Liver (tissue), 8 donors: ENCODE measurements at regions not wholly inside any gene's neighbourhood (a gene's known extent, or its start where the extent isn't known, plus 50 kb on each side); places are given as distances from the start of the nearest gene placed in this dataset.

Experiments used
- DNase-seq: peaks from one replicate; pipeline ENCODE4 v3.0.0-alpha.2; 2017; ENCODE audit warnings: low spot score
- H3K27ac ChIP-seq, 2 donors: one replicate each; pipeline ENCODE4 v1.7.0; 2013; ENCODE audit warnings: inconsistent platforms in 2 of 2, low read length in 2 of 2, control low read depth in 1 of 2, low read depth in 1 of 2, mild to moderate bottlenecking in 1 of 2
- H3K27me3 ChIP-seq, 4 donors: one replicate each; pipeline versions ENCODE4 v1.6.1 to v1.7.0; 2013; ENCODE audit warnings: low read length in 3 of 4, inconsistent platforms in 1 of 4, mild to moderate bottlenecking in 1 of 4, moderate library complexity in 1 of 4; ENCODE audit not compliant: control insufficient read depth in 4 of 4, insufficient read depth in 4 of 4
- H3K36me3 ChIP-seq, 4 donors: one replicate each; pipeline versions ENCODE4 v1.6.1 to v1.7.0; 2013; ENCODE audit warnings: low read length in 3 of 4, mild to moderate bottlenecking in 3 of 4, low read depth in 1 of 4, moderate library complexity in 1 of 4; ENCODE audit not compliant: control insufficient read depth in 4 of 4, insufficient read depth in 3 of 4
- H3K4me1 ChIP-seq, 4 donors: one replicate each; pipeline versions ENCODE4 v1.6.1 to v1.7.0; 2013; ENCODE audit warnings: low read length in 3 of 4, mild to moderate bottlenecking in 3 of 4, moderate library complexity in 1 of 4; ENCODE audit not compliant: control insufficient read depth in 4 of 4, insufficient read depth in 4 of 4
- H3K4me3 ChIP-seq, 3 donors: one replicate each; pipeline versions ENCODE4 v1.6.1 to v1.7.0; 2013; ENCODE audit warnings: low read length in 3 of 3, control low read depth in 1 of 3, low read depth in 1 of 3, mild to moderate bottlenecking in 1 of 3
- H3K9ac ChIP-seq, 2 donors: one replicate each; pipeline ENCODE4 v1.7.0; 2013; ENCODE audit warnings: low read length in 2 of 2, mild to moderate bottlenecking in 2 of 2, moderate library complexity in 2 of 2, control low read depth in 1 of 2, low read depth in 1 of 2
- H3K9me3 ChIP-seq, 4 donors: one replicate each; pipeline versions ENCODE4 v1.6.1 to v1.7.0; 2013; ENCODE audit warnings: low read length in 3 of 4; ENCODE audit not compliant: control insufficient read depth in 4 of 4
- FOXA1 ChIP-seq: IDR thresholded peaks from 2 replicates; pipeline ENCODE4 v1.6.1; 2016; ENCODE audit warnings: antibody characterized with exemption
- FOXA2 ChIP-seq: IDR thresholded peaks from 2 replicates; pipeline ENCODE4 v1.6.1; 2016; ENCODE audit warnings: antibody characterized with exemption
- GABPA ChIP-seq, 2 donors: IDR thresholded peaks in 1 of 2; conservative IDR thresholded peaks in 1 of 2; 2 replicates each; pipeline ENCODE4 v1.6.1; 2016; ENCODE audit warnings: antibody characterized with exemption in 2 of 2, mild to moderate bottlenecking in 1 of 2, moderate library complexity in 1 of 2
- HNF4A ChIP-seq, 2 donors: conservative IDR thresholded peaks; 2 replicates each; pipeline ENCODE4 v1.6.1; 2016; ENCODE audit warnings: antibody characterized with exemption in 2 of 2, mild to moderate bottlenecking in 2 of 2
- HNF4G ChIP-seq: IDR thresholded peaks from 2 replicates; pipeline ENCODE4 v1.6.1; 2016; ENCODE audit warnings: antibody characterized with exemption
- JUND ChIP-seq, 2 donors: IDR thresholded peaks; 2 replicates each; pipeline ENCODE4 v1.6.1; 2016; ENCODE audit warnings: antibody characterized with exemption in 2 of 2
- NR2F2 ChIP-seq: IDR thresholded peaks from 2 replicates; pipeline ENCODE4 v1.6.1; 2016; ENCODE audit warnings: antibody characterized with exemption
- RAD21 ChIP-seq, 2 donors: IDR thresholded peaks; 2 replicates each; pipeline ENCODE4 v1.6.1; 2016; ENCODE audit warnings: antibody characterized with exemption in 2 of 2, mild to moderate bottlenecking in 2 of 2
- RXRA ChIP-seq, 2 donors: IDR thresholded peaks; 2 replicates each; pipeline ENCODE4 v1.6.1; 2017 to 2018; ENCODE audit warnings: antibody characterized with exemption in 2 of 2, mild to moderate bottlenecking in 1 of 2
- SP1 ChIP-seq: IDR thresholded peaks from 2 replicates; pipeline ENCODE4 v1.6.1; 2018; ENCODE audit warnings: antibody characterized with exemption, mild to moderate bottlenecking
- TAF1 ChIP-seq: conservative IDR thresholded peaks from 2 replicates; pipeline ENCODE4 v1.6.1; 2016; ENCODE audit warnings: antibody characterized with exemption, mild to moderate bottlenecking
- YY1 ChIP-seq: IDR thresholded peaks from 2 replicates; pipeline ENCODE4 v1.6.1; 2016; ENCODE audit warnings: antibody characterized with exemption, mild to moderate bottlenecking
- WGBS: extraction: QIAGEN DNeasy Blood & Tissue Kit; methylation state at CpG from one replicate; pipeline ENCODE4 v1.1.7; 2013; 5-methylcytosine and 5-hydroxymethylcytosine counted together
- TF ChIP-seq, protein P1 (sequence below): IDR thresholded peaks from 2 replicates; pipeline ENCODE4 v1.6.1; 2016; ENCODE audit warnings: antibody characterized with exemption
- TF ChIP-seq, protein P2 (sequence below): IDR thresholded peaks from 2 replicates; pipeline ENCODE4 v1.6.1; 2016; ENCODE audit warnings: antibody characterized with exemption, mild to moderate bottlenecking
- TF ChIP-seq, protein P3 (sequence below): IDR thresholded peaks from 2 replicates; pipeline ENCODE4 v1.6.1; 2016; ENCODE audit warnings: antibody characterized with exemption
- TF ChIP-seq, protein P4 (sequence below): IDR thresholded peaks from 2 replicates; pipeline ENCODE4 v1.6.1; 2016; ENCODE audit warnings: antibody characterized with exemption
- TF ChIP-seq, protein P5 (sequence below): fragments of 150-350 bp; IDR thresholded peaks from 2 replicates; pipeline ENCODE4 v1.5.1; 2017; ENCODE audit warnings: improper control_type of control experiment, low read depth, low read length; ENCODE audit not compliant: missing input control
- donor health status: healthy.
- donor health status: healthy.
- donor health status: healthy.
- donor health status: healthy.
- donor health status: healthy.

DNA sequence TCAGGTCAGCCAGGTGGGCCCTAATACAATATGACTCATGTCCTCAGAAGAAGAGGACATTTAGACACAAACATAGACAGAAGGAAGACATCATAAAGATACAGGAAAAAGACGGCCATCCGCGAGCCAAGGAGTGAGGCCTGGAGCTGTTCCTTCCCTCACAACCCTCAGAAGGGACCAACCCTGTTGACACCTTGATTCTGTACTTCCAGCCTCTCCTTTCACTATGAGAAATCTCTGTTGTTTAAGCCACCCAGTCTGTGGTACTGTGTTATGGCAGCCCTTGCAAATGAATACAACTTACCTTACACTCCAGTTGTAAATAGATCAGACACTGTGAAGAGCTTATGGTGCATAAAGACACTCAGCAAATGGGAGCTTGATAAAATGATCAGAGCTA, 199.7 kb downstream of the SAMD5 start:
- DNase-seq = no peak
- Histone ChIP-seq H3K4me1 (no peaks in the 10 kb centered on the region), H3K27me3 (no peaks in the 10 kb centered on the region), H3K9ac (no peak overlapping the region), H3K4me3 (no peak overlapping the region), H3K36me3 (no peaks in the 10 kb centered on the region), H3K9me3 (no peaks in the 10 kb centered on the region), H3K27ac (no peak overlapping the region)
- 94% methylated on average over 3 of the region's 3 CpGs for WGBS
- TF ChIP-seq, protein P1, sequence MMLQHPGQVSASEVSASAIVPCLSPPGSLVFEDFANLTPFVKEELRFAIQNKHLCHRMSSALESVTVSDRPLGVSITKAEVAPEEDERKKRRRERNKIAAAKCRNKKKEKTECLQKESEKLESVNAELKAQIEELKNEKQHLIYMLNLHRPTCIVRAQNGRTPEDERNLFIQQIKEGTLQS = no peak
- no peak for TF ChIP-seq GABPA (IDR thresholded peaks at IDR 0.05 in 1 of 2, conservative IDR thresholded peaks at IDR 0.05 in 1 of 2)
- TF ChIP-seq, protein P2, sequence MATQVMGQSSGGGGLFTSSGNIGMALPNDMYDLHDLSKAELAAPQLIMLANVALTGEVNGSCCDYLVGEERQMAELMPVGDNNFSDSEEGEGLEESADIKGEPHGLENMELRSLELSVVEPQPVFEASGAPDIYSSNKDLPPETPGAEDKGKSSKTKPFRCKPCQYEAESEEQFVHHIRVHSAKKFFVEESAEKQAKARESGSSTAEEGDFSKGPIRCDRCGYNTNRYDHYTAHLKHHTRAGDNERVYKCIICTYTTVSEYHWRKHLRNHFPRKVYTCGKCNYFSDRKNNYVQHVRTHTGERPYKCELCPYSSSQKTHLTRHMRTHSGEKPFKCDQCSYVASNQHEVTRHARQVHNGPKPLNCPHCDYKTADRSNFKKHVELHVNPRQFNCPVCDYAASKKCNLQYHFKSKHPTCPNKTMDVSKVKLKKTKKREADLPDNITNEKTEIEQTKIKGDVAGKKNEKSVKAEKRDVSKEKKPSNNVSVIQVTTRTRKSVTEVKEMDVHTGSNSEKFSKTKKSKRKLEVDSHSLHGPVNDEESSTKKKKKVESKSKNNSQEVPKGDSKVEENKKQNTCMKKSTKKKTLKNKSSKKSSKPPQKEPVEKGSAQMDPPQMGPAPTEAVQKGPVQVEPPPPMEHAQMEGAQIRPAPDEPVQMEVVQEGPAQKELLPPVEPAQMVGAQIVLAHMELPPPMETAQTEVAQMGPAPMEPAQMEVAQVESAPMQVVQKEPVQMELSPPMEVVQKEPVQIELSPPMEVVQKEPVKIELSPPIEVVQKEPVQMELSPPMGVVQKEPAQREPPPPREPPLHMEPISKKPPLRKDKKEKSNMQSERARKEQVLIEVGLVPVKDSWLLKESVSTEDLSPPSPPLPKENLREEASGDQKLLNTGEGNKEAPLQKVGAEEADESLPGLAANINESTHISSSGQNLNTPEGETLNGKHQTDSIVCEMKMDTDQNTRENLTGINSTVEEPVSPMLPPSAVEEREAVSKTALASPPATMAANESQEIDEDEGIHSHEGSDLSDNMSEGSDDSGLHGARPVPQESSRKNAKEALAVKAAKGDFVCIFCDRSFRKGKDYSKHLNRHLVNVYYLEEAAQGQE = no peak
- no peak for TF ChIP-seq HNF4A (conservative IDR thresholded peaks at IDR 0.05)
- no peak for TF ChIP-seq TAF1
- no peak for TF ChIP-seq JUND (IDR thresholded peaks at IDR 0.05)
- no peak for TF ChIP-seq FOXA2
- TF ChIP-seq, protein P3, sequence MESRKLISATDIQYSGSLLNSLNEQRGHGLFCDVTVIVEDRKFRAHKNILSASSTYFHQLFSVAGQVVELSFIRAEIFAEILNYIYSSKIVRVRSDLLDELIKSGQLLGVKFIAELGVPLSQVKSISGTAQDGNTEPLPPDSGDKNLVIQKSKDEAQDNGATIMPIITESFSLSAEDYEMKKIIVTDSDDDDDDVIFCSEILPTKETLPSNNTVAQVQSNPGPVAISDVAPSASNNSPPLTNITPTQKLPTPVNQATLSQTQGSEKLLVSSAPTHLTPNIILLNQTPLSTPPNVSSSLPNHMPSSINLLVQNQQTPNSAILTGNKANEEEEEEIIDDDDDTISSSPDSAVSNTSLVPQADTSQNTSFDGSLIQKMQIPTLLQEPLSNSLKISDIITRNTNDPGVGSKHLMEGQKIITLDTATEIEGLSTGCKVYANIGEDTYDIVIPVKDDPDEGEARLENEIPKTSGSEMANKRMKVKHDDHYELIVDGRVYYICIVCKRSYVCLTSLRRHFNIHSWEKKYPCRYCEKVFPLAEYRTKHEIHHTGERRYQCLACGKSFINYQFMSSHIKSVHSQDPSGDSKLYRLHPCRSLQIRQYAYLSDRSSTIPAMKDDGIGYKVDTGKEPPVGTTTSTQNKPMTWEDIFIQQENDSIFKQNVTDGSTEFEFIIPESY = no peak

DNA sequence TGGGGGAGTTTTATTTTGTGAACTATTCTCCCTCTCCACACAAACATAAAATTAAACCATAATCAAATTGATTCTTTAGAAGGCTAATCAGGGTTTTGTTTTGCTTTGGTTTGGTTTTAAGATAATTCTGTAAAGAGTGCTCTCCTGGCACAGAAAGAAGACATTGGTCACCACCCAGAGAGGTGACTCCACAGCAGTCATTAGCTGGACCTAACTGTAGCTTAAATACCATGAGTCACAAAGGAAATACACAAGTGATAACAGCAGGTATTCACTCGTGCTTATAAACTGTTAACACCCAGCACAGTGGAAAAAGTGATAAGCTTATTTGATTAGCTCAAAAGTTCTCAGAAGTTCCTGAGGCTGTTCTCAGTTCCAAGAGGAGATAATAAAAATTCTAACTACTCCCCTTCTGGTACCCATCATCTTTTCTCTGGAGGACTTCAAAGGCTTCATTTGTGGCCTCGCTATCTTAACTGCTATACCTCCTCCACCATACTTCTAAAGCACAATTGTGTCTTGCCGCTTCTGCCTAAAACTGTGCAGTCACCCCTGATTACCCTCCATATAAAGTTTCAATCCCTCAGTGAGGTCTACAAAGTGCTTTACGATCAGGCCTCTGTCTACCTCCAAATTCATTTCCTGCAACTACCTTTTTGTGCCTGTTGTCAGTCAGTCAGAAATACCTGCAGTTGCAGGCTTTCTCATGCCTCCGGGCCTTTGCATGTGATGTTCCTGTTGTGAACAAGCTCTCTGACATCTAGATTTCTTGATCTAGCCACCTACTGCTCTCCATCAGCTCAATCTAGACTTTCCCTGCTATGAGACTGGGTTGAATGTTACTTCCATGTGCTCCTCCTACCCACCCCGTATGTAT, 201.1 kb downstream of the SAMD5 start:
- H3K4me1 ChIP-seq = no peaks in the 10 kb centered on the region
- no peak overlapping the region for H3K9ac ChIP-seq
- H3K27ac ChIP-seq = no peak overlapping the region
- H3K27me3 ChIP-seq = no peaks in the 10 kb centered on the region
- no peak overlapping the region for H3K4me3 ChIP-seq
- H3K9me3 ChIP-seq = no peaks in the 10 kb centered on the region
- 79% methylated on average over 6 of the region's 6 CpGs for WGBS
- no peak for DNase-seq
- H3K36me3 ChIP-seq = no peaks in the 10 kb centered on the region
- TF ChIP-seq, protein P4, sequence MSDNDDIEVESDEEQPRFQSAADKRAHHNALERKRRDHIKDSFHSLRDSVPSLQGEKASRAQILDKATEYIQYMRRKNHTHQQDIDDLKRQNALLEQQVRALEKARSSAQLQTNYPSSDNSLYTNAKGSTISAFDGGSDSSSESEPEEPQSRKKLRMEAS = no peak
- no peak for TF ChIP-seq RXRA (IDR thresholded peaks at IDR 0.05)
- TF ChIP-seq TAF1 = no peak
- no peak for TF ChIP-seq YY1
- TF ChIP-seq FOXA2 = no peak
- TF ChIP-seq, protein P5, sequence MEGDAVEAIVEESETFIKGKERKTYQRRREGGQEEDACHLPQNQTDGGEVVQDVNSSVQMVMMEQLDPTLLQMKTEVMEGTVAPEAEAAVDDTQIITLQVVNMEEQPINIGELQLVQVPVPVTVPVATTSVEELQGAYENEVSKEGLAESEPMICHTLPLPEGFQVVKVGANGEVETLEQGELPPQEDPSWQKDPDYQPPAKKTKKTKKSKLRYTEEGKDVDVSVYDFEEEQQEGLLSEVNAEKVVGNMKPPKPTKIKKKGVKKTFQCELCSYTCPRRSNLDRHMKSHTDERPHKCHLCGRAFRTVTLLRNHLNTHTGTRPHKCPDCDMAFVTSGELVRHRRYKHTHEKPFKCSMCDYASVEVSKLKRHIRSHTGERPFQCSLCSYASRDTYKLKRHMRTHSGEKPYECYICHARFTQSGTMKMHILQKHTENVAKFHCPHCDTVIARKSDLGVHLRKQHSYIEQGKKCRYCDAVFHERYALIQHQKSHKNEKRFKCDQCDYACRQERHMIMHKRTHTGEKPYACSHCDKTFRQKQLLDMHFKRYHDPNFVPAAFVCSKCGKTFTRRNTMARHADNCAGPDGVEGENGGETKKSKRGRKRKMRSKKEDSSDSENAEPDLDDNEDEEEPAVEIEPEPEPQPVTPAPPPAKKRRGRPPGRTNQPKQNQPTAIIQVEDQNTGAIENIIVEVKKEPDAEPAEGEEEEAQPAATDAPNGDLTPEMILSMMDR = no peak
- no peak for TF ChIP-seq HNF4A (conservative IDR thresholded peaks at IDR 0.05)
- TF ChIP-seq SP1 = no peak
- TF ChIP-seq HNF4G = no peak
- no peak for TF ChIP-seq JUND (IDR thresholded peaks at IDR 0.05)
- TF ChIP-seq NR2F2 = no peak
- TF ChIP-seq, protein P3 = no peak
- TF ChIP-seq, protein P2 = no peak
- TF ChIP-seq FOXA1 = no peak
- TF ChIP-seq GABPA (IDR thresholded peaks at IDR 0.05 in 1 of 2, conservative IDR thresholded peaks at IDR 0.05 in 1 of 2) = no peak
- TF ChIP-seq RAD21 (IDR thresholded peaks at IDR 0.05) = no peak
